ENCODE measurements at regions not wholly inside any gene's neighbourhood (a gene's known extent, or its start where the extent isn't known, plus 50 kb on each side); places are given as distances from the start of the nearest gene placed in this dataset.
"Not testable (repeated sequence)": the region's sequence is repeated elsewhere in the genome, so short reads cannot be mapped to it uniquely, and the experiment has no call there.

DNA sequence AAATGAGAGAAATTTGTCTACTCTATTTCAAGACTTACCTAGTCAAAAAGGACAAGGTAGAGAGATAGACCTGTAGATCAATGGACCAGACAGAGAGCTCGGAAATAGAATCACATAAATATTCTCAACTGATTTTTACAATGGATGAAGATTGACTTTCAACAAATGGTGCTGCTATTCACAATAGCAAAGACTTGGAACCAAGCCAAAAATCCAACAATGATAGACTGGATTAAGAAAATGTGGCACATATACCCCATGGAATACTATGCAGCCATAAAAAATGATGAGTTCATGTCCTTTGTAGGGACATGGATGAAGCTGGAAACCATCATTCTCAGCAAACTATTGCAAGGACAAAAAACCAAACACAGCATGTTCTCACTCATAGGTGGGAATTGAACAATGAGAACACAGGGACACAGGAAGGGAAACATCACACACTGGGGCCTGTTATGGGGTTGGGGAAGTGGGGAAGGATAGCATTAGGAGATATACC is 1128.2 kb downstream of the UQCRFS1 start:
- TF ChIP-seq, protein P1, sequence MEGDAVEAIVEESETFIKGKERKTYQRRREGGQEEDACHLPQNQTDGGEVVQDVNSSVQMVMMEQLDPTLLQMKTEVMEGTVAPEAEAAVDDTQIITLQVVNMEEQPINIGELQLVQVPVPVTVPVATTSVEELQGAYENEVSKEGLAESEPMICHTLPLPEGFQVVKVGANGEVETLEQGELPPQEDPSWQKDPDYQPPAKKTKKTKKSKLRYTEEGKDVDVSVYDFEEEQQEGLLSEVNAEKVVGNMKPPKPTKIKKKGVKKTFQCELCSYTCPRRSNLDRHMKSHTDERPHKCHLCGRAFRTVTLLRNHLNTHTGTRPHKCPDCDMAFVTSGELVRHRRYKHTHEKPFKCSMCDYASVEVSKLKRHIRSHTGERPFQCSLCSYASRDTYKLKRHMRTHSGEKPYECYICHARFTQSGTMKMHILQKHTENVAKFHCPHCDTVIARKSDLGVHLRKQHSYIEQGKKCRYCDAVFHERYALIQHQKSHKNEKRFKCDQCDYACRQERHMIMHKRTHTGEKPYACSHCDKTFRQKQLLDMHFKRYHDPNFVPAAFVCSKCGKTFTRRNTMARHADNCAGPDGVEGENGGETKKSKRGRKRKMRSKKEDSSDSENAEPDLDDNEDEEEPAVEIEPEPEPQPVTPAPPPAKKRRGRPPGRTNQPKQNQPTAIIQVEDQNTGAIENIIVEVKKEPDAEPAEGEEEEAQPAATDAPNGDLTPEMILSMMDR (IDR thresholded peaks at IDR 0.05) = not testable (repeated sequence)
- not testable (repeated sequence) for TF ChIP-seq POLR2A (IDR thresholded peaks at IDR 0.05)
